RWPE2 (cell line): ENCODE measurements at regions not wholly inside any gene's neighbourhood (a gene's known extent, or its start where the extent isn't known, plus 50 kb on each side); places are given as distances from the start of the nearest gene placed in this dataset.

Source experiments
- ATAC-seq: fragments of 200-7000 bp; cut with Tn5 transposase; 3 replicates; pipeline ENCODE4 v1.9.1; 2021; ENCODE audit warnings: low read depth
- DNase-seq: peaks from one replicate; pipeline ENCODE4 v3.0.0-alpha.2; 2020; ENCODE audit warnings: low spot score
- H3K27ac ChIP-seq: fragments of 450-650 bp; 2 replicates; pipeline ENCODE4 v1.5.1; 2017; ENCODE audit warnings: mild to moderate bottlenecking; ENCODE audit not compliant: poor library complexity, severe bottlenecking
- H3K27me3 ChIP-seq: fragments of 250-450 bp; sonication (Bioruptor Pico); 2 replicates; pipeline ENCODE4 v1.5.1; 2021; ENCODE audit warnings: mild to moderate bottlenecking, moderate library complexity; ENCODE audit not compliant: insufficient read depth, poor library complexity, severe bottlenecking
- H3K36me3 ChIP-seq: fragments of 250-450 bp; sonication (Bioruptor Pico); 2 replicates; pipeline ENCODE4 v1.5.1; 2020; ENCODE audit warnings: low read depth, mild to moderate bottlenecking, moderate library complexity
- H3K4me1 ChIP-seq: fragments of 250-450 bp; sonication (Bioruptor Pico); 2 replicates; pipeline ENCODE4 v1.5.1; 2021; ENCODE audit warnings: mild to moderate bottlenecking, moderate library complexity; ENCODE audit not compliant: insufficient read depth, poor library complexity, severe bottlenecking
- H3K4me3 ChIP-seq: fragments of 250-450 bp; sonication (Bioruptor Pico); 2 replicates; pipeline ENCODE4 v1.5.1; 2021; ENCODE audit warnings: mild to moderate bottlenecking, moderate library complexity; ENCODE audit not compliant: severe bottlenecking
- H3K9me3 ChIP-seq: fragments of 250-450 bp; sonication (Bioruptor Pico); 2 replicates; pipeline ENCODE4 v1.5.1; 2021; ENCODE audit warnings: mild to moderate bottlenecking, moderate library complexity; ENCODE audit not compliant: severe bottlenecking
- TF ChIP-seq, protein P1 (sequence below): fragments of 450-650 bp; IDR thresholded peaks from one replicate; pipeline ENCODE4 v1.5.1; 2017; ENCODE audit warnings: mild to moderate bottlenecking, moderate library complexity; ENCODE audit not compliant: poor library complexity, severe bottlenecking

- no peaks in the 10 kb centered on the region for H3K36me3 ChIP-seq
- no peaks in the 10 kb centered on the region for H3K9me3 ChIP-seq
- no peak overlapping the region for H3K4me3 ChIP-seq
- peak; percentile 77 for ATAC-seq
- peaks cover 51% of the 10 kb centered on the region for H3K4me1 ChIP-seq
- peak overlapping the region; percentile 92 for H3K27ac ChIP-seq
- TF ChIP-seq, protein P1, sequence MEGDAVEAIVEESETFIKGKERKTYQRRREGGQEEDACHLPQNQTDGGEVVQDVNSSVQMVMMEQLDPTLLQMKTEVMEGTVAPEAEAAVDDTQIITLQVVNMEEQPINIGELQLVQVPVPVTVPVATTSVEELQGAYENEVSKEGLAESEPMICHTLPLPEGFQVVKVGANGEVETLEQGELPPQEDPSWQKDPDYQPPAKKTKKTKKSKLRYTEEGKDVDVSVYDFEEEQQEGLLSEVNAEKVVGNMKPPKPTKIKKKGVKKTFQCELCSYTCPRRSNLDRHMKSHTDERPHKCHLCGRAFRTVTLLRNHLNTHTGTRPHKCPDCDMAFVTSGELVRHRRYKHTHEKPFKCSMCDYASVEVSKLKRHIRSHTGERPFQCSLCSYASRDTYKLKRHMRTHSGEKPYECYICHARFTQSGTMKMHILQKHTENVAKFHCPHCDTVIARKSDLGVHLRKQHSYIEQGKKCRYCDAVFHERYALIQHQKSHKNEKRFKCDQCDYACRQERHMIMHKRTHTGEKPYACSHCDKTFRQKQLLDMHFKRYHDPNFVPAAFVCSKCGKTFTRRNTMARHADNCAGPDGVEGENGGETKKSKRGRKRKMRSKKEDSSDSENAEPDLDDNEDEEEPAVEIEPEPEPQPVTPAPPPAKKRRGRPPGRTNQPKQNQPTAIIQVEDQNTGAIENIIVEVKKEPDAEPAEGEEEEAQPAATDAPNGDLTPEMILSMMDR = no peak
- H3K27me3 ChIP-seq = no peaks in the 10 kb centered on the region
- DNase-seq = peak; percentile 98
Measured at GRCh38 chr6:138035070-138035469, 72.1 kb downstream of the PERP start.

- H3K4me1 ChIP-seq = peaks cover 43% of the 10 kb centered on the region
- H3K36me3 ChIP-seq = no peaks in the 10 kb centered on the region
- H3K27ac ChIP-seq = peak overlapping the region; percentile 92
- DNase-seq (peak; percentile 82), ATAC-seq (peak; percentile 44)
- H3K4me3 ChIP-seq = no peak overlapping the region
- H3K27me3 ChIP-seq = no peaks in the 10 kb centered on the region
- TF ChIP-seq, protein P1 = peak; percentile 27
- no peaks in the 10 kb centered on the region for H3K9me3 ChIP-seq
Measured at GRCh38 chr6:138036111-138036510, 71.1 kb downstream of the PERP start.

GRCh38 chr6:138037009-138037504 lies 70.2 kb downstream of the PERP start:
- ATAC-seq = no peak
- H3K27ac ChIP-seq = peak overlapping the region; percentile 92
- no peak overlapping the region for H3K4me3 ChIP-seq
- no peaks in the 10 kb centered on the region for H3K27me3 ChIP-seq
- H3K4me1 ChIP-seq = peaks cover 34% of the 10 kb centered on the region
- TF ChIP-seq, protein P1 = no peak
- H3K36me3 ChIP-seq = no peaks in the 10 kb centered on the region
- no peak for DNase-seq
- H3K9me3 ChIP-seq = no peaks in the 10 kb centered on the region

- ATAC-seq (no peak), DNase-seq (no peak)
- H3K36me3 ChIP-seq = no peaks in the 10 kb centered on the region
- TF ChIP-seq, protein P1 = no peak
- no peaks in the 10 kb centered on the region for H3K27me3 ChIP-seq
- no peak overlapping the region for H3K27ac ChIP-seq
- H3K4me3 ChIP-seq = no peak overlapping the region
- peaks cover 24% of the 10 kb centered on the region for H3K4me1 ChIP-seq
- no peaks in the 10 kb centered on the region for H3K9me3 ChIP-seq
Measured at GRCh38 chr6:138038142-138038870, 68.9 kb downstream of the PERP start.
